ENCODE measurements at regions not wholly inside any gene's neighbourhood (a gene's known extent, or its start where the extent isn't known, plus 50 kb on each side); places are given as distances from the start of the nearest gene placed in this dataset.

GRCh38 chr15:98596131-98596530 is 52.2 kb upstream of the IGF1R start:
- Histone ChIP-seq H3K9ac (ENCODE audit: low read depth, low read length) (no peak overlapping the region), H3K4me3 (ENCODE audit: low read length) (no peak overlapping the region), H3K9me3 (ENCODE audit: insufficient read depth, low read depth, low read length) (no peaks in the 10 kb centered on the region), H3K36me3 (ENCODE audit: insufficient read depth, low read depth, low read length) (no peaks in the 10 kb centered on the region), H3K27ac (ENCODE audit: low read length) (no peak overlapping the region), H3K4me1 (ENCODE audit: insufficient read depth, low read length) (peaks cover 12% of the 10 kb centered on the region), H3K27me3 (ENCODE audit: insufficient read depth, low read length) (0 out of 2 replicates have a peak, but pooled peaks cover 5% of the 10 kb centered on the region)

DNA sequence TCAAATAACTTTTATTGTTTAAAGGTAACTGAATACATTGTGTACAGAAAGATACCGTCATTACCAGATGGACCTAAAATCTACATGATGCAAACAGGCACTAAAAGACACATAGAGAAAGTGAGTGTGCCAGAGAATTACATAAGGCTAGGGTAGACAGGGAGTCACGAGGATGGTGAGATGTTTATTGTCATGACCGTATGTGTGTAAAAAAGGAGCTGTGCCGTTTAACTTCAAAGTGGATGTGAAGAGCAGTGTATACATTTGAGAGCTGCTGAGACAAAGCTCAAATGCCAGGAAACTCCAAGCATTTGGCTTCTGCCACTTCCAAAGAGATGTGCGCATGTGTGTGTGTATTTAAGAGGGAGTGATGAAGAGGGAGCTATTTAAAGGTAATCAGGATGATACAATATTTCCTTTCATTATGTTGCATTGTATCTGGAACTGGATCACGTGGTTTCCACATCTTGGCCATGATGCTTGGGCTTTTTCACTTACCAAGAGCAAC is 51.4 kb upstream of the IGF1R start:
- Histone ChIP-seq H3K27ac (ENCODE audit: low read length) (no peak overlapping the region), H3K36me3 (ENCODE audit: insufficient read depth, low read depth, low read length) (no peaks in the 10 kb centered on the region), H3K9me3 (ENCODE audit: insufficient read depth, low read depth, low read length) (peaks cover 3% of the 10 kb centered on the region; the same call in 1 of the 2 replicates), H3K4me1 (ENCODE audit: insufficient read depth, low read length) (peaks cover 12% of the 10 kb centered on the region), H3K27me3 (ENCODE audit: insufficient read depth, low read length) (0 out of 2 replicates have a peak, but pooled peaks cover 5% of the 10 kb centered on the region), H3K9ac (ENCODE audit: low read depth, low read length) (no peak overlapping the region), H3K4me3 (ENCODE audit: low read length) (no peak overlapping the region)

- H3K9ac ChIP-seq (ENCODE audit: low read depth, low read length): no peak overlapping the region
- H3K9me3 ChIP-seq (ENCODE audit: insufficient read depth, low read depth, low read length): peaks cover 4% of the 10 kb centered on the region; the same call in 1 of the 2 replicates
- H3K4me3 ChIP-seq (ENCODE audit: low read length): no peak overlapping the region
- no peaks in the 10 kb centered on the region for H3K36me3 ChIP-seq (ENCODE audit: insufficient read depth, low read depth, low read length)
- H3K4me1 ChIP-seq (ENCODE audit: insufficient read depth, low read length): peaks cover 12% of the 10 kb centered on the region
- H3K27me3 ChIP-seq (ENCODE audit: insufficient read depth, low read length): 0 out of 2 replicates have a peak, but pooled peaks cover 5% of the 10 kb centered on the region
- H3K27ac ChIP-seq (ENCODE audit: low read length): no peak overlapping the region
These were observed 50.7 kb upstream of the IGF1R start for GRCh38 chr15:98597666-98598065.
